HEK293 (cell line): ENCODE measurements at regions not wholly inside any gene's neighbourhood (a gene's known extent, or its start where the extent isn't known, plus 50 kb on each side); places are given as distances from the start of the nearest gene placed in this dataset.

Experiments
- CTCF ChIA-PET: fragments of 350-600 bp; formaldehyde crosslinking; extraction: SDS; loops from one replicate; lab custom pipeline; 2021; ENCODE audit warnings: antibody characterized with exemption; lab: Yijun Ruan, JAX
- POLR2A ChIA-PET: fragments of 300-600 bp; formaldehyde crosslinking; extraction: SDS; loops from one replicate; lab custom pipeline; 2020; ENCODE audit warnings: antibody characterized with exemption, inconsistent platforms; lab: Yijun Ruan, JAX
- H3K27ac ChIP-seq: fragments of 200-500 bp; sonication (Bioruptor generic); 2 replicates; pipeline ENCODE4 v1.5.1; 2014; ENCODE audit warnings: low read depth, low read length, control low read depth, inconsistent platforms; ENCODE audit errors: extremely low read depth
- H3K36me3 ChIP-seq, 2 experiments: fragments of 200-500 bp in 1 of 2; sonication (Bioruptor generic) in 1 of 2; 1 replicate in 1 of 2; 2 replicates in 1 of 2; pipeline ENCODE4 v1.5.1; 2014 to 2017; ENCODE audit warnings: inconsistent platforms in 2 of 2, low read length in 2 of 2; ENCODE audit not compliant: control insufficient read depth in 2 of 2, insufficient read depth in 1 of 2
- H3K4me1 ChIP-seq: fragments of 200-500 bp; sonication (Bioruptor generic); 2 replicates; pipeline ENCODE4 v1.5.1; 2014; ENCODE audit warnings: mild to moderate bottlenecking, low read length, inconsistent platforms; ENCODE audit not compliant: control insufficient read depth, insufficient read depth
- H3K4me3 ChIP-seq: 2 replicates; pipeline ENCODE4 v1.5.1; 2011; ENCODE audit warnings: low read depth, mild to moderate bottlenecking, control low read depth, low read length, moderate library complexity
- H3K9me3 ChIP-seq: fragments of 200-500 bp; sonication (Bioruptor generic); 2 replicates; pipeline ENCODE4 v1.5.1; 2014; ENCODE audit warnings: low read depth, low read length, inconsistent platforms; ENCODE audit not compliant: control insufficient read depth, insufficient read depth
- GLI4 ChIP-seq: fragments of 450-650 bp; formaldehyde crosslinking; IDR thresholded peaks from 2 replicates; pipeline ENCODE4 v1.5.1; 2016; ENCODE audit warnings: missing biosample characterization, missing genetic modification characterization
- YY1 ChIP-seq: fragments of 450-650 bp; formaldehyde crosslinking; IDR thresholded peaks from 2 replicates; pipeline ENCODE4 v1.5.1; 2018; ENCODE audit warnings: missing biosample characterization, missing genetic modification characterization
- ZBTB44 ChIP-seq: fragments of 450-650 bp; IDR thresholded peaks from 2 replicates; pipeline ENCODE4 v1.5.1; 2018; ENCODE audit warnings: missing biosample characterization, mild to moderate bottlenecking, missing genetic modification characterization
- ZBTB48 ChIP-seq: fragments of 450-650 bp; formaldehyde crosslinking; IDR thresholded peaks from 2 replicates; pipeline ENCODE4 v1.5.1; 2016; ENCODE audit warnings: missing biosample characterization, missing genetic modification characterization
- ZNF140 ChIP-seq: fragments of 450-650 bp; formaldehyde crosslinking; IDR thresholded peaks from 2 replicates; pipeline ENCODE4 v1.5.1; 2016; ENCODE audit warnings: missing biosample characterization, missing genetic modification characterization
- ZNF18 ChIP-seq: fragments of 450-650 bp; formaldehyde crosslinking; IDR thresholded peaks from 2 replicates; pipeline ENCODE4 v1.5.1; 2016; ENCODE audit warnings: missing biosample characterization, missing genetic modification characterization
- ZNF623 ChIP-seq: fragments of 450-650 bp; formaldehyde crosslinking; IDR thresholded peaks from 2 replicates; pipeline ENCODE4 v1.5.1; 2016; ENCODE audit warnings: missing biosample characterization, missing genetic modification characterization
- ZNF626 ChIP-seq: fragments of 450-650 bp; sonication (Bioruptor Pico); formaldehyde crosslinking; IDR thresholded peaks from 2 replicates; pipeline ENCODE4 v1.5.1; 2018; ENCODE audit warnings: missing biosample characterization, missing genetic modification characterization, inconsistent platforms
- ZNF645 ChIP-seq: fragments of 450-650 bp; formaldehyde crosslinking; IDR thresholded peaks from 2 replicates; pipeline ENCODE4; 2016; ENCODE audit warnings: missing biosample characterization, missing genetic modification characterization
- ZNF660 ChIP-seq: fragments of 450-650 bp; IDR thresholded peaks from 2 replicates; pipeline ENCODE4 v1.5.1; 2018; ENCODE audit warnings: missing biosample characterization, mild to moderate bottlenecking, missing genetic modification characterization
- ZNF776 ChIP-seq: fragments of 450-650 bp; formaldehyde crosslinking; IDR thresholded peaks from 2 replicates; pipeline ENCODE4 v1.5.0; 2017; ENCODE audit warnings: missing biosample characterization, missing genetic modification characterization, borderline replicate concordance
- TF ChIP-seq, protein P1 (sequence below): fragments of 450-650 bp; formaldehyde crosslinking; IDR thresholded peaks from 2 replicates; pipeline ENCODE4 v1.5.1; 2016; ENCODE audit warnings: missing biosample characterization, missing genetic modification characterization, borderline replicate concordance
- TF ChIP-seq, protein P2 (sequence below): fragments of 450-650 bp; formaldehyde crosslinking; IDR thresholded peaks from 2 replicates; pipeline ENCODE4 v1.5.1; 2016; ENCODE audit warnings: missing biosample characterization, missing genetic modification characterization
- TF ChIP-seq, protein P3 (sequence below): fragments of 450-650 bp; formaldehyde crosslinking; IDR thresholded peaks from 2 replicates; pipeline ENCODE4 v1.5.1; 2016; ENCODE audit warnings: missing biosample characterization, missing genetic modification characterization
- TF ChIP-seq, protein P4 (sequence below): fragments of 450-650 bp; formaldehyde crosslinking; IDR thresholded peaks from 2 replicates; pipeline ENCODE4 v1.5.1; 2017; ENCODE audit warnings: missing biosample characterization, missing genetic modification characterization
- TF ChIP-seq, protein P5 (sequence below): fragments of 450-650 bp; formaldehyde crosslinking; IDR thresholded peaks from 2 replicates; pipeline ENCODE4 v1.5.1; 2016; ENCODE audit warnings: missing biosample characterization, missing genetic modification characterization

GRCh38 chr10:10798102-10798863, 219.4 kb upstream of the CELF2 start:
- ChIA-PET CTCF (interaction anchor here (0.6 to 0.8 kb wide), 3 partner anchors 237 to 1469 kb away, joined by 3 read pairs; no protein-coding TSS in a partner anchor), POLR2A (interaction anchor here (1.1 kb wide), 1 partner anchor 10 kb away, joined by 3 read pairs; no protein-coding TSS in a partner anchor)
- no peak overlapping the region for H3K4me3 ChIP-seq

DNA sequence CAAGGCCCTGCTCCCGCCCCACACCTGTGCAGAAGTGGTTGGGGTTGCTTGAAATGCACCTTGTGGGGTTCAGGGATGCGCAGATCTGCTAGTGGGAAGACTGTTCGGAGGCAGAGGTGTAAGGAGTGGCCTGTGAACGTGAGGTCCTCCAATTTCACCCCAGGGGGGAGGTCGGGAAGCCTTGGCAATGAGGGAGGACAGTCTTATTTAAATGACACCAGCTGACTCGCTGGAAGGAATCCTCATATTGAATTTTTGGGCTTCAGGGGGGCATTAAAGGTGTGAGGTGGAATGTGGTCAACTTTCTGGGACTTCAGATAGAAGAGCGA, 218.8 kb upstream of the CELF2 start:
- Histone ChIP-seq H3K4me1 (peaks cover 8% of the 10 kb centered on the region), H3K9me3 (no peaks in the 10 kb centered on the region), H3K4me3 (no peak overlapping the region), H3K36me3 (no peaks in the 10 kb centered on the region), H3K27ac (no peak overlapping the region)
- ChIA-PET POLR2A (no interaction called here), CTCF (no interaction called here)
- TF ChIP-seq ZNF626 (no peak), ZNF140 (tag by site-specific recombination) (no peak), ZNF18 (tag by site-specific recombination) (no peak), ZBTB44 (tag by site-specific recombination) (no peak), ZNF623 (tag by site-specific recombination) (no peak), ZNF645 (tag by site-specific recombination) (no peak), GLI4 (tag by site-specific recombination) (no peak), ZNF776 (tag by site-specific recombination) (no peak)
- TF ChIP-seq, protein P1, sequence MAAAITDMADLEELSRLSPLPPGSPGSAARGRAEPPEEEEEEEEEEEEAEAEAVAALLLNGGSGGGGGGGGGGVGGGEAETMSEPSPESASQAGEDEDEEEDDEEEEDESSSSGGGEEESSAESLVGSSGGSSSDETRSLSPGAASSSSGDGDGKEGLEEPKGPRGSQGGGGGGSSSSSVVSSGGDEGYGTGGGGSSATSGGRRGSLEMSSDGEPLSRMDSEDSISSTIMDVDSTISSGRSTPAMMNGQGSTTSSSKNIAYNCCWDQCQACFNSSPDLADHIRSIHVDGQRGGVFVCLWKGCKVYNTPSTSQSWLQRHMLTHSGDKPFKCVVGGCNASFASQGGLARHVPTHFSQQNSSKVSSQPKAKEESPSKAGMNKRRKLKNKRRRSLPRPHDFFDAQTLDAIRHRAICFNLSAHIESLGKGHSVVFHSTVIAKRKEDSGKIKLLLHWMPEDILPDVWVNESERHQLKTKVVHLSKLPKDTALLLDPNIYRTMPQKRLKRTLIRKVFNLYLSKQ (tag by site-specific recombination) = no peak
- TF ChIP-seq, protein P2, sequence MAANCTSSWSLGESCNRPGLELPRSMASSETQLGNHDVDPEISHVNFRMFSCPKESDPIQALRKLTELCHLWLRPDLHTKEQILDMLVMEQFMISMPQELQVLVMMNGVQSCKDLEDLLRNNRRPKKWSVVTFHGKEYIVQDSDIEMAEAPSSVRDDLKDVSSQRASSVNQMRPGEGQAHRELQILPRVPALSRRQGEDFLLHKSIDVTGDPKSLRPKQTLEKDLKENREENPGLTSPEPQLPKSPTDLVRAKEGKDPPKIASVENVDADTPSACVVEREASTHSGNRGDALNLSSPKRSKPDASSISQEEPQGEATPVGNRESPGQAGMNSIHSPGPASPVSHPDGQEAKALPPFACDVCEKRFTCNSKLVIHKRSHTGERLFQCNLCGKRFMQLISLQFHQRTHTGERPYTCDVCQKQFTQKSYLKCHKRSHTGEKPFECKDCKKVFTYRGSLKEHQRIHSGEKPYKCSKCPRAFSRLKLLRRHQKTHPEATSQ (tag by site-specific recombination) = no peak
- TF ChIP-seq, protein P3, sequence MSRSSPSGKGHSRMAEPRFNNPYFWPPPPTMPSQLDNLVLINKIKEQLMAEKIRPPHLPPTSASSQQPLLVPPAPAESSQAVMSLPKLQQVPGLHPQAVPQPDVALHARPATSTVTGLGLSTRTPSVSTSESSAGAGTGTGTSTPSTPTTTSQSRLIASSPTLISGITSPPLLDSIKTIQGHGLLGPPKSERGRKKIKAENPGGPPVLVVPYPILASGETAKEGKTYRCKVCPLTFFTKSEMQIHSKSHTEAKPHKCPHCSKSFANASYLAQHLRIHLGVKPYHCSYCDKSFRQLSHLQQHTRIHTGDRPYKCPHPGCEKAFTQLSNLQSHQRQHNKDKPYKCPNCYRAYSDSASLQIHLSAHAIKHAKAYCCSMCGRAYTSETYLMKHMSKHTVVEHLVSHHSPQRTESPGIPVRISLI (tag by site-specific recombination) = no peak
- TF ChIP-seq, protein P4, sequence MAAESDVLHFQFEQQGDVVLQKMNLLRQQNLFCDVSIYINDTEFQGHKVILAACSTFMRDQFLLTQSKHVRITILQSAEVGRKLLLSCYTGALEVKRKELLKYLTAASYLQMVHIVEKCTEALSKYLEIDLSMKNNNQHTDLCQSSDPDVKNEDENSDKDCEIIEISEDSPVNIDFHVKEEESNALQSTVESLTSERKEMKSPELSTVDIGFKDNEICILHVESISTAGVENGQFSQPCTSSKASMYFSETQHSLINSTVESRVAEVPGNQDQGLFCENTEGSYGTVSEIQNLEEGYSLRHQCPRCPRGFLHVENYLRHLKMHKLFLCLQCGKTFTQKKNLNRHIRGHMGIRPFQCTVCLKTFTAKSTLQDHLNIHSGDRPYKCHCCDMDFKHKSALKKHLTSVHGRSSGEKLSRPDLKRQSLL (tag by site-specific recombination) = no peak
- TF ChIP-seq, protein P5, sequence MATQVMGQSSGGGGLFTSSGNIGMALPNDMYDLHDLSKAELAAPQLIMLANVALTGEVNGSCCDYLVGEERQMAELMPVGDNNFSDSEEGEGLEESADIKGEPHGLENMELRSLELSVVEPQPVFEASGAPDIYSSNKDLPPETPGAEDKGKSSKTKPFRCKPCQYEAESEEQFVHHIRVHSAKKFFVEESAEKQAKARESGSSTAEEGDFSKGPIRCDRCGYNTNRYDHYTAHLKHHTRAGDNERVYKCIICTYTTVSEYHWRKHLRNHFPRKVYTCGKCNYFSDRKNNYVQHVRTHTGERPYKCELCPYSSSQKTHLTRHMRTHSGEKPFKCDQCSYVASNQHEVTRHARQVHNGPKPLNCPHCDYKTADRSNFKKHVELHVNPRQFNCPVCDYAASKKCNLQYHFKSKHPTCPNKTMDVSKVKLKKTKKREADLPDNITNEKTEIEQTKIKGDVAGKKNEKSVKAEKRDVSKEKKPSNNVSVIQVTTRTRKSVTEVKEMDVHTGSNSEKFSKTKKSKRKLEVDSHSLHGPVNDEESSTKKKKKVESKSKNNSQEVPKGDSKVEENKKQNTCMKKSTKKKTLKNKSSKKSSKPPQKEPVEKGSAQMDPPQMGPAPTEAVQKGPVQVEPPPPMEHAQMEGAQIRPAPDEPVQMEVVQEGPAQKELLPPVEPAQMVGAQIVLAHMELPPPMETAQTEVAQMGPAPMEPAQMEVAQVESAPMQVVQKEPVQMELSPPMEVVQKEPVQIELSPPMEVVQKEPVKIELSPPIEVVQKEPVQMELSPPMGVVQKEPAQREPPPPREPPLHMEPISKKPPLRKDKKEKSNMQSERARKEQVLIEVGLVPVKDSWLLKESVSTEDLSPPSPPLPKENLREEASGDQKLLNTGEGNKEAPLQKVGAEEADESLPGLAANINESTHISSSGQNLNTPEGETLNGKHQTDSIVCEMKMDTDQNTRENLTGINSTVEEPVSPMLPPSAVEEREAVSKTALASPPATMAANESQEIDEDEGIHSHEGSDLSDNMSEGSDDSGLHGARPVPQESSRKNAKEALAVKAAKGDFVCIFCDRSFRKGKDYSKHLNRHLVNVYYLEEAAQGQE = no peak

More at GRCh38 chr10:10798102-10798863, 219.4 kb upstream of the CELF2 start:
- Histone ChIP-seq H3K9me3 (no peaks in the 10 kb centered on the region), H3K36me3 (no peaks in the 10 kb centered on the region), H3K27ac (no peak overlapping the region), H3K4me1 (peaks cover 8% of the 10 kb centered on the region)
- TF ChIP-seq ZNF660 (tag by site-specific recombination) (no peak), ZBTB48 (no peak), ZNF776 (tag by site-specific recombination) (no peak), YY1 (tag by site-specific recombination) (no peak)
